Kidney (tissue), 13 donors: ENCODE measurements at regions not wholly inside any gene's neighbourhood (a gene's known extent, or its start where the extent isn't known, plus 50 kb on each side); places are given as distances from the start of the nearest gene placed in this dataset.

Experiments
- DNase-seq, 5 donors: peaks; one replicate each; pipeline ENCODE4 v3.0.0-alpha.2; 2013 to 2020
- FAIRE-seq: peaks from 2 replicates; lab custom pipeline; 2012; peaks lifted over from hg19 to GRCh38; lab: Jason Lieb, UNC
- H3K27ac ChIP-seq, 2 donors: one replicate each; pipeline ENCODE4 v1.7.0; 2013; ENCODE audit warnings: low read depth in 2 of 2, low read length in 2 of 2, inconsistent platforms in 1 of 2
- H3K27me3 ChIP-seq: one replicate; pipeline ENCODE4 v1.7.1; 2013; ENCODE audit warnings: low read length, inconsistent platforms; ENCODE audit not compliant: control insufficient read depth, insufficient read depth
- H3K36me3 ChIP-seq, 3 donors: one replicate each; pipeline versions ENCODE4 v1.7.0 to v1.7.1; 2013; ENCODE audit warnings: low read length in 3 of 3, control low read depth in 1 of 3, inconsistent platforms in 1 of 3; ENCODE audit not compliant: insufficient read depth in 3 of 3, control insufficient read depth in 2 of 3
- H3K4me1 ChIP-seq, 3 donors: one replicate each; pipeline versions ENCODE4 v1.7.0 to v1.7.1; 2013; ENCODE audit warnings: low read length in 3 of 3, inconsistent platforms in 1 of 3, low read depth in 1 of 3; ENCODE audit not compliant: control insufficient read depth in 2 of 3, insufficient read depth in 2 of 3
- H3K4me3 ChIP-seq, 3 donors: one replicate each; pipeline versions ENCODE4 v1.7.0 to v1.8.1; 2013; ENCODE audit warnings: low read length in 3 of 3, control low read depth in 1 of 3, inconsistent platforms in 1 of 3
- H3K9ac ChIP-seq, 3 donors: one replicate each; pipeline versions ENCODE4 v1.7.0 to v1.7.1; 2013; ENCODE audit warnings: low read length in 3 of 3, control low read depth in 1 of 3, inconsistent platforms in 1 of 3
- H3K9me3 ChIP-seq, 3 donors: one replicate each; pipeline versions ENCODE4 v1.7.0 to v1.7.1; 2013; ENCODE audit warnings: low read length in 3 of 3, control low read depth in 1 of 3, inconsistent platforms in 1 of 3; ENCODE audit not compliant: control insufficient read depth in 2 of 3, insufficient read depth in 1 of 3
- CTCF ChIP-seq: IDR thresholded peaks from 3 replicates; pipeline ENCODE4 v1.5.1; 2012; ENCODE audit warnings: mild to moderate bottlenecking, moderate library complexity, borderline replicate concordance; ENCODE audit not compliant: insufficient read depth; ENCODE audit errors: extremely low read depth
- intact Hi-C: fragments of 100-400 bp; cut with DNase I; formaldehyde crosslinking; loops from one replicate; pipeline ENCODE4 v1.11.1; 2022
- donor health status: control.
- donor health status: control.
- donor health status: control.
- donor health status: control.
- donor health status: control.
- donor health status: DM: yes; HTN: yes; CAD: no.
- donor health status: Normal renal cell carcinoma (clear cell type).

- intact Hi-C loops = no loop called here
- Histone ChIP-seq H3K9me3 (no peaks in the 10 kb centered on the region), H3K27ac (no peak overlapping the region), H3K4me1 (no peaks in the 10 kb centered on the region), H3K9ac (no peak overlapping the region), H3K4me3 (no peak overlapping the region), H3K36me3 (no peaks in the 10 kb centered on the region), H3K27me3 (no peaks in the 10 kb centered on the region)
- DNase-seq (no peak), FAIRE-seq (no peak)
- TF ChIP-seq CTCF = no peak
Measured at GRCh38 chrY:14468151-14468683, 56.1 kb upstream of the NLGN4Y start.

- no peaks in the 10 kb centered on the region for H3K27me3 ChIP-seq
- no peaks in the 10 kb centered on the region for H3K36me3 ChIP-seq
- no peak overlapping the region for H3K9ac ChIP-seq
- H3K4me1 ChIP-seq = no peaks in the 10 kb centered on the region
- no peaks in the 10 kb centered on the region for H3K9me3 ChIP-seq
- intact Hi-C loops = no loop called here
- no peak overlapping the region for H3K27ac ChIP-seq
- DNase-seq = no peak
- no peak overlapping the region for H3K4me3 ChIP-seq
- FAIRE-seq = no peak
- no peak for TF ChIP-seq CTCF
Measured at GRCh38 chrY:14472421-14472820, 51.9 kb upstream of the NLGN4Y start.

GRCh38 chrY:14473320-14473719 is 51.0 kb upstream of the NLGN4Y start:
- Histone ChIP-seq H3K27ac (no peak overlapping the region), H3K9ac (no peak overlapping the region), H3K4me3 (no peak overlapping the region), H3K27me3 (no peaks in the 10 kb centered on the region), H3K36me3 (no peaks in the 10 kb centered on the region), H3K9me3 (no peaks in the 10 kb centered on the region), H3K4me1 (no peaks in the 10 kb centered on the region)
- no peak for TF ChIP-seq CTCF
- FAIRE-seq (no peak), DNase-seq (no peak)
- intact Hi-C loops = no loop called here
